Upper lobe of left lung (tissue), 6 donors: ENCODE measurements at regions not wholly inside any gene's neighbourhood (a gene's known extent, or its start where the extent isn't known, plus 50 kb on each side); places are given as distances from the start of the nearest gene placed in this dataset.
"Not testable (repeated sequence)": the region's sequence is repeated elsewhere in the genome, so short reads cannot be mapped to it uniquely, and the experiment has no call there.

Experiments used
- ATAC-seq, 2 donors: fragments of 200-7000 bp; cut with Tn5 transposase; one replicate each; pipeline ENCODE4 v1.9.1; 2022; ENCODE audit warnings: mild to moderate bottlenecking in 2 of 2, moderate library complexity in 2 of 2; ENCODE audit not compliant: low FRiP score in 2 of 2
- DNase-seq, 2 donors: peaks; one replicate each; pipeline ENCODE4 v3.0.0-alpha.2; 2019 to 2020
- H3K27ac ChIP-seq, 4 donors: fragments of 200-600 bp; sonication (generic); one replicate each; pipeline ENCODE4 v1.5.1; 2016 to 2019
- H3K27me3 ChIP-seq, 4 donors: fragments of 200-600 bp; sonication (generic); one replicate each; pipeline ENCODE4 v1.5.1; 2017 to 2019
- H3K36me3 ChIP-seq, 4 donors: fragments of 200-600 bp; sonication (generic); one replicate each; pipeline ENCODE4 v1.5.1; 2016 to 2019
- H3K4me1 ChIP-seq, 4 donors: fragments of 200-600 bp; sonication (generic); one replicate each; pipeline ENCODE4 v1.5.1; 2018 to 2019
- H3K4me3 ChIP-seq, 4 donors: fragments of 200-600 bp; sonication (generic); one replicate each; pipeline ENCODE4 v1.5.1; 2017 to 2019; ENCODE audit warnings: mild to moderate bottlenecking in 2 of 4, moderate library complexity in 1 of 4
- H3K9me3 ChIP-seq, 4 donors: fragments of 200-600 bp; sonication (generic); one replicate each; pipeline ENCODE4 v1.5.1; 2018 to 2019
- EP300 ChIP-seq, 4 donors: sonication (generic); formaldehyde crosslinking; IDR thresholded peaks; one replicate each; pipeline ENCODE4 v1.5.1; 2017; ENCODE audit warnings: antibody characterized with exemption in 4 of 4, control low read depth in 2 of 4
- POLR2A ChIP-seq, 4 donors: fragments of 450-650 bp; IDR thresholded peaks; one replicate each; pipeline ENCODE4 v1.5.1; 2016 to 2017; ENCODE audit warnings: antibody characterized with exemption in 4 of 4, mild to moderate bottlenecking in 2 of 4
- POLR2AphosphoS5 ChIP-seq, 2 donors: sonication (generic); formaldehyde crosslinking; IDR thresholded peaks; one replicate each; pipeline ENCODE4 v1.5.1; 2017; ENCODE audit warnings: antibody characterized with exemption in 2 of 2
- WGBS, 2 donors: methylation state at CpG; one replicate each; pipeline ENCODE4 v1.1.5; 2017 to 2018; 5-methylcytosine and 5-hydroxymethylcytosine counted together
- TF ChIP-seq, protein P1 (sequence below), 6 experiments: fragments of 450-650 bp in 4 of 6; fragments of 200-600 bp in 2 of 6; sonication (generic) in 2 of 6; IDR thresholded peaks; one replicate each; pipeline ENCODE4 v1.5.1; 2016 to 2019; ENCODE audit warnings: antibody characterized with exemption in 6 of 6
- donor health status: DM: no; HTN: no; CAD: no; lungs with moderate emphysema.
- donor health status: DM: no; HTN: yes; CAD: no; lungs with severe emphysema.

DNA sequence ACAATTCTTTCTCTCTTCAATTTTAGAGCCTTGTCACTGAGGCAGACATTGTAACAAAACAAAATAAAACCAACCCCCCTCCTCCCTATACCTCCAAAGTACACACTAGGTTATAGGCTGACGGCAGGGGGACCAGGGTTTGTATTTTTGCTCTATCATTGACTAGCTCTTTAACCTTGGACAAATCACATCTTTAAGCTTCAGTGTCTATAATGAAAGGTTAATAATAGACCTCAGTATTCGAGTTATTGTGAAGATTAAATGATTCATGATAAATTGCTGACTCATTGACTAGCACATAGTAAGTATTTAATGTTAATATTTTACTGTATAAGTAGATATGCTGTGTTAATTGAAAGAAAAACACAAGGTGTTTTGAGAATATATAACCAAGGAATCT is 1267.6 kb upstream of the ADGRL2 start:
- ATAC-seq: no peak
- Histone ChIP-seq H3K4me3 (no peak overlapping the region), H3K36me3 (no peaks in the 10 kb centered on the region), H3K27me3 (no peaks in the 10 kb centered on the region), H3K4me1 (no peaks in the 10 kb centered on the region), H3K9me3 (no peaks in the 10 kb centered on the region), H3K27ac (no peak overlapping the region)
- no peak for DNase-seq
- TF ChIP-seq, protein P1, sequence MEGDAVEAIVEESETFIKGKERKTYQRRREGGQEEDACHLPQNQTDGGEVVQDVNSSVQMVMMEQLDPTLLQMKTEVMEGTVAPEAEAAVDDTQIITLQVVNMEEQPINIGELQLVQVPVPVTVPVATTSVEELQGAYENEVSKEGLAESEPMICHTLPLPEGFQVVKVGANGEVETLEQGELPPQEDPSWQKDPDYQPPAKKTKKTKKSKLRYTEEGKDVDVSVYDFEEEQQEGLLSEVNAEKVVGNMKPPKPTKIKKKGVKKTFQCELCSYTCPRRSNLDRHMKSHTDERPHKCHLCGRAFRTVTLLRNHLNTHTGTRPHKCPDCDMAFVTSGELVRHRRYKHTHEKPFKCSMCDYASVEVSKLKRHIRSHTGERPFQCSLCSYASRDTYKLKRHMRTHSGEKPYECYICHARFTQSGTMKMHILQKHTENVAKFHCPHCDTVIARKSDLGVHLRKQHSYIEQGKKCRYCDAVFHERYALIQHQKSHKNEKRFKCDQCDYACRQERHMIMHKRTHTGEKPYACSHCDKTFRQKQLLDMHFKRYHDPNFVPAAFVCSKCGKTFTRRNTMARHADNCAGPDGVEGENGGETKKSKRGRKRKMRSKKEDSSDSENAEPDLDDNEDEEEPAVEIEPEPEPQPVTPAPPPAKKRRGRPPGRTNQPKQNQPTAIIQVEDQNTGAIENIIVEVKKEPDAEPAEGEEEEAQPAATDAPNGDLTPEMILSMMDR (IDR thresholded peaks at IDR 0.05): no peak
- TF ChIP-seq POLR2A (IDR thresholded peaks at IDR 0.05) (no peak), EP300 (IDR thresholded peaks at IDR 0.05) (no peak), POLR2AphosphoS5 (IDR thresholded peaks at IDR 0.05) (no peak)
- WGBS, 2 donors: 64 to 69% methylated on average over 2 of the region's 2 CpGs

DNA sequence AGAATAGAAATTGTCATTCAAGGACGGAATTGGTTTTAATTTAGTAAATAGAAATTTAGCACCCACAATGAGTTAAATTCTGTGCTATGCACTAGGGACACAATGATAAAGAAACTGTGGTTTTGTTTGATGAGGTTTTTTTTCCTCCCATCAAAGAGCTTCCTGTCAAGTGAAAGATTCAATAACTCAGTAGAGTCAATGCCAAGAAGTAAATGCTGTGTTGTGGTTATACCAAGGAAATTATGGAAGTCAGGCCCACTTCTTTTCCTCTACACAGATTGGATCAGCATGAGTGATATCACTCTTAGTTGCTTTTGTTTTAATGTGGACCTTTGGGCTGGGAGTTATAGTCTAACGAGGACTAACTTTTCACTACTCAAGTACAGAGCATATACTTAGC is 1269.6 kb upstream of the ADGRL2 start:
- Histone ChIP-seq H3K27me3 (no peaks in the 10 kb centered on the region), H3K4me1 (no peaks in the 10 kb centered on the region), H3K4me3 (no peak overlapping the region), H3K36me3 (no peaks in the 10 kb centered on the region), H3K9me3 (no peaks in the 10 kb centered on the region), H3K27ac (no peak overlapping the region)
- ATAC-seq: no peak
- no peak for DNase-seq
- TF ChIP-seq EP300 (IDR thresholded peaks at IDR 0.05) (no peak), POLR2A (IDR thresholded peaks at IDR 0.05) (no peak), POLR2AphosphoS5 (IDR thresholded peaks at IDR 0.05) (no peak)
- TF ChIP-seq, protein P1 (IDR thresholded peaks at IDR 0.05): no peak
- WGBS, 2 donors: 41 to 55% methylated on average over 2 of the region's 2 CpGs

DNA sequence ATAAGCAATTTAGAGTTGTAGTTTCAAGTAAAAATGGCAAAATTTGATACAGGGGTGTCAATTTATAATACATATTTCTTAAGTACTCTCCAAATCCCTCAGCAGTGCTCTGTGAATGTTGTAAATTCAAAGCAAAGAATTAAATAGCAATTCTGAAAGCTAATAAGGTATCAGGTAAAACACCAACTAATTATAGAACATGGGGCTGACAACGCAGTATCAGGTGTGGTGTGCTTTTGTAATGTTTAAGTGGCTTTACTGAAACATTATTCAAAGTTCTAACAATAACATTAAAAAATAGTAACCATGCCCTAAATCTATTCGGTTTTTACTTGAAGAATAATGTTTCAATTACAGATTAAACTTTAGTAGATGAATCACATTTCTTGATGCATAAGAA is 1271.2 kb upstream of the ADGRL2 start:
- no peaks in the 10 kb centered on the region for H3K27me3 ChIP-seq
- H3K36me3 ChIP-seq: no peaks in the 10 kb centered on the region
- no peak overlapping the region for H3K4me3 ChIP-seq
- TF ChIP-seq, protein P1 (IDR thresholded peaks at IDR 0.05): no peak
- TF ChIP-seq POLR2A (IDR thresholded peaks at IDR 0.05): no peak
- no peak for TF ChIP-seq POLR2AphosphoS5 (IDR thresholded peaks at IDR 0.05)
- TF ChIP-seq EP300 (IDR thresholded peaks at IDR 0.05): no peak
- no peaks in the 10 kb centered on the region for H3K4me1 ChIP-seq
- no peak for ATAC-seq
- 84 to 91% methylated on average over 2 of the region's 2 CpGs for WGBS, 2 donors
- DNase-seq: no peak
- H3K27ac ChIP-seq: no peak overlapping the region
- no peaks in the 10 kb centered on the region for H3K9me3 ChIP-seq

DNA sequence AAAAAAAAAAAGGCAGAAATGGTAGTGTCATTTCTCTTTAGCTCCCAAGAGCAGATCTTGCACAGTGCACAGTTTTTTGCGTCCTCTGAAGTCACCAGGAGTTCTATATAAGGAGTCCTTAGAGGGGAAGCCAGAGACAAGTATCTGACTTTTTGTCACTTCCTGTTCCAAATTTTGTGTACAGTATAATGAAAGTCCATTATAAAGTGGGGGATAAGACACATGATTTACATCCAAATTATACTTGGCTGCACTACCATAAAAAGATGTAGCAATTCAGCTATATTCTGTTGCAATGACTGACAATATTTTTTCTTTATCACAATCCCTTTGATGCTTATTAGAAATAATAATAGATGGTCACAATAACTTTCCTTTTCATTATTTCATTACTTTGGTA is 1276.9 kb upstream of the ADGRL2 start:
- no peaks in the 10 kb centered on the region for H3K9me3 ChIP-seq
- H3K27ac ChIP-seq: no peak overlapping the region
- H3K36me3 ChIP-seq: no peaks in the 10 kb centered on the region
- ATAC-seq (no peak), DNase-seq (no peak)
- no peak overlapping the region for H3K4me3 ChIP-seq
- no peaks in the 10 kb centered on the region for H3K4me1 ChIP-seq
- TF ChIP-seq POLR2AphosphoS5 (IDR thresholded peaks at IDR 0.05) (no peak), POLR2A (IDR thresholded peaks at IDR 0.05) (no peak), EP300 (IDR thresholded peaks at IDR 0.05) (no peak)
- TF ChIP-seq, protein P1 (IDR thresholded peaks at IDR 0.05): no peak
- WGBS, 2 donors: 33 to 60% methylated on average over 1 of the region's 1 CpG
- H3K27me3 ChIP-seq: no peaks in the 10 kb centered on the region

DNA sequence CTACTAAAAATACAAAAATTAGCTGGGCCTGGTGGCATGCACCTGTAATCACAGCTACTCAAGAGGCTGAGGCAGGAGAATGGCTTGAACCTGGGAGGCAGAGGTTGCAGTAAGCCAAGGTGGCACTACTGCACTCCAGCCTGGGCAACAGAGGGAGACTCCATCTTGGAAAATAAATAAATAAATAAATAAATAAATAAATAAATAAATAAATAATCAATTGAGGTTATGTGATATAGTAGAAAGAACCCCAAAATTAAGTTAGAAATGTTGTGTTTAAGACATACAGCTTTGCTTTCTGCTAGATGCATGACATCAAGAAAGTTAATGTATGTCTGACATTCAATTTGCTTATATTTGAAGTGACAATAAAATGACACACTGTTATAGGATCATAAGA is 1277.7 kb upstream of the ADGRL2 start:
- H3K27me3 ChIP-seq, ATAC-seq, DNase-seq, H3K27ac ChIP-seq, H3K36me3 ChIP-seq, H3K4me1 ChIP-seq, H3K9me3 ChIP-seq, H3K4me3 ChIP-seq: not testable (repeated sequence)
